ENCODE measurements at regions not wholly inside any gene's neighbourhood (a gene's known extent, or its start where the extent isn't known, plus 50 kb on each side); places are given as distances from the start of the nearest gene placed in this dataset.

- TF ChIP-seq CTCF (IDR thresholded peaks at IDR 0.05) (no peak), POLR2A (IDR thresholded peaks at IDR 0.05) (no peak)
Measured at GRCh38 chr14:85336257-85336656, 193.7 kb upstream of the FLRT2 start.
